Smooth muscle cell (in vitro differentiated cells): ENCODE measurements at regions not wholly inside any gene's neighbourhood (a gene's known extent, or its start where the extent isn't known, plus 50 kb on each side); places are given as distances from the start of the nearest gene placed in this dataset.

Experiments
- DNase-seq: peaks from one replicate; lab custom pipeline; 2025; ENCODE audit not compliant: unreplicated experiment; lab: John Stamatoyannopoulos, UW
- H2AFZ ChIP-seq: fragments of 200-600 bp; sonication (generic); 2 replicates; pipeline ENCODE4 v1.6.0; 2016; ENCODE audit warnings: antibody characterized with exemption, low read depth, mild to moderate bottlenecking
- H3F3A ChIP-seq: fragments of 200-600 bp; sonication (generic); 2 replicates; pipeline ENCODE4 v1.6.0; 2017; ENCODE audit warnings: antibody characterized with exemption, low read depth
- H3K27ac ChIP-seq: fragments of 200-600 bp; sonication (generic); 2 replicates; pipeline ENCODE4 v1.5.1; 2016; ENCODE audit warnings: low read depth, mild to moderate bottlenecking
- H3K27me3 ChIP-seq: fragments of 200-600 bp; sonication (generic); 2 replicates; pipeline ENCODE4 v1.6.1; 2016; ENCODE audit warnings: low read depth, mild to moderate bottlenecking
- H3K36me3 ChIP-seq: fragments of 200-600 bp; sonication (generic); 2 replicates; pipeline ENCODE4 v1.5.1; 2016; ENCODE audit warnings: low read depth
- H3K4me1 ChIP-seq: fragments of 200-600 bp; sonication (generic); 2 replicates; pipeline ENCODE4 v1.5.1; 2016; ENCODE audit warnings: low read depth
- H3K4me2 ChIP-seq: fragments of 200-600 bp; sonication (generic); 2 replicates; pipeline ENCODE4 v1.6.0; 2016; ENCODE audit warnings: mild to moderate bottlenecking
- H3K4me3 ChIP-seq: fragments of 200-600 bp; sonication (generic); 2 replicates; pipeline ENCODE4 v1.5.1; 2016; ENCODE audit warnings: mild to moderate bottlenecking
- H3K79me2 ChIP-seq: fragments of 200-600 bp; sonication (generic); 2 replicates; pipeline ENCODE4 v1.6.0; 2016; ENCODE audit warnings: low read depth, mild to moderate bottlenecking
- H3K9ac ChIP-seq: fragments of 200-600 bp; sonication (generic); 2 replicates; pipeline ENCODE4 v1.6.0; 2016; ENCODE audit warnings: low read depth
- H3K9me3 ChIP-seq: fragments of 200-600 bp; sonication (generic); replicated peaks from 2 replicates; pipeline ENCODE4 v1.5.1; 2016; ENCODE audit warnings: low read depth
- H4K20me1 ChIP-seq: fragments of 200-600 bp; sonication (generic); 2 replicates; pipeline ENCODE4 v1.6.0; 2016; ENCODE audit warnings: low read depth
- WGBS: methylation state at CpG from one replicate; pipeline ENCODE4 v1.1.7; 2016; ENCODE audit warnings: low lambda C conversion rate; 5-methylcytosine and 5-hydroxymethylcytosine counted together
- TF ChIP-seq, protein P1 (sequence below): fragments of 200-600 bp; sonication (generic); IDR thresholded peaks from 2 replicates; pipeline ENCODE4 v1.5.1; 2017; ENCODE audit warnings: borderline replicate concordance, mild to moderate bottlenecking, antibody characterized with exemption; ENCODE audit not compliant: insufficient read depth, poor library complexity, severe bottlenecking

DNA sequence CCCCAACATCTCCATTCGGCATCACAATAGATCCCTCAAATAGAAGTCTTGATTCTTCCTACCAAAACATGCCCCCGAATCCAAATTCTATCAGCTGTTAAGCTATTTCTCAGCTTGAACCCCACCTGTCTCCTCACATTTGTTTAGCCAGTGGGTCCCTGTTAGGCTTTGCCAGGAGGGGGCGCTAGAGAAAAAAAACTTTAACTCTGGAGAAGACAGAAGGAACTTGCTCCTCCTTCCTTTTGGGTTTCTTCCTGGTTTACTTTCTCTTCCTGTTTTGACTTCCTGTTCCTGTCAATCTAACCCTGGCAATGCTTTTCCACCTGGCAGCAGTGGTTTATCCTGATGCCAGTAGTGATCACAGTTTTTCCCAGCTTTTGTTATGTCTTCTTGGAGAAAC lies 95.6 kb upstream of the KCNK1 start:
- TF ChIP-seq, protein P1, sequence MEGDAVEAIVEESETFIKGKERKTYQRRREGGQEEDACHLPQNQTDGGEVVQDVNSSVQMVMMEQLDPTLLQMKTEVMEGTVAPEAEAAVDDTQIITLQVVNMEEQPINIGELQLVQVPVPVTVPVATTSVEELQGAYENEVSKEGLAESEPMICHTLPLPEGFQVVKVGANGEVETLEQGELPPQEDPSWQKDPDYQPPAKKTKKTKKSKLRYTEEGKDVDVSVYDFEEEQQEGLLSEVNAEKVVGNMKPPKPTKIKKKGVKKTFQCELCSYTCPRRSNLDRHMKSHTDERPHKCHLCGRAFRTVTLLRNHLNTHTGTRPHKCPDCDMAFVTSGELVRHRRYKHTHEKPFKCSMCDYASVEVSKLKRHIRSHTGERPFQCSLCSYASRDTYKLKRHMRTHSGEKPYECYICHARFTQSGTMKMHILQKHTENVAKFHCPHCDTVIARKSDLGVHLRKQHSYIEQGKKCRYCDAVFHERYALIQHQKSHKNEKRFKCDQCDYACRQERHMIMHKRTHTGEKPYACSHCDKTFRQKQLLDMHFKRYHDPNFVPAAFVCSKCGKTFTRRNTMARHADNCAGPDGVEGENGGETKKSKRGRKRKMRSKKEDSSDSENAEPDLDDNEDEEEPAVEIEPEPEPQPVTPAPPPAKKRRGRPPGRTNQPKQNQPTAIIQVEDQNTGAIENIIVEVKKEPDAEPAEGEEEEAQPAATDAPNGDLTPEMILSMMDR = peak; percentile 64
- Histone ChIP-seq H2AFZ (no peak overlapping the region), H3K4me1 (peaks cover 8% of the 10 kb centered on the region), H3K27ac (no peak overlapping the region), H3K36me3 (no peaks in the 10 kb centered on the region), H3K79me2 (no peaks in the 10 kb centered on the region), H3K4me2 (no peak overlapping the region), H3K4me3 (no peak overlapping the region), H3F3A (no peaks in the 10 kb centered on the region), H3K27me3 (no peaks in the 10 kb centered on the region), H3K9ac (no peak overlapping the region), H4K20me1 (no peaks in the 10 kb centered on the region), H3K9me3 (no peaks in the 10 kb centered on the region)
- WGBS = 56% methylated on average over 3 of the region's 3 CpGs
- no peak for DNase-seq

DNA sequence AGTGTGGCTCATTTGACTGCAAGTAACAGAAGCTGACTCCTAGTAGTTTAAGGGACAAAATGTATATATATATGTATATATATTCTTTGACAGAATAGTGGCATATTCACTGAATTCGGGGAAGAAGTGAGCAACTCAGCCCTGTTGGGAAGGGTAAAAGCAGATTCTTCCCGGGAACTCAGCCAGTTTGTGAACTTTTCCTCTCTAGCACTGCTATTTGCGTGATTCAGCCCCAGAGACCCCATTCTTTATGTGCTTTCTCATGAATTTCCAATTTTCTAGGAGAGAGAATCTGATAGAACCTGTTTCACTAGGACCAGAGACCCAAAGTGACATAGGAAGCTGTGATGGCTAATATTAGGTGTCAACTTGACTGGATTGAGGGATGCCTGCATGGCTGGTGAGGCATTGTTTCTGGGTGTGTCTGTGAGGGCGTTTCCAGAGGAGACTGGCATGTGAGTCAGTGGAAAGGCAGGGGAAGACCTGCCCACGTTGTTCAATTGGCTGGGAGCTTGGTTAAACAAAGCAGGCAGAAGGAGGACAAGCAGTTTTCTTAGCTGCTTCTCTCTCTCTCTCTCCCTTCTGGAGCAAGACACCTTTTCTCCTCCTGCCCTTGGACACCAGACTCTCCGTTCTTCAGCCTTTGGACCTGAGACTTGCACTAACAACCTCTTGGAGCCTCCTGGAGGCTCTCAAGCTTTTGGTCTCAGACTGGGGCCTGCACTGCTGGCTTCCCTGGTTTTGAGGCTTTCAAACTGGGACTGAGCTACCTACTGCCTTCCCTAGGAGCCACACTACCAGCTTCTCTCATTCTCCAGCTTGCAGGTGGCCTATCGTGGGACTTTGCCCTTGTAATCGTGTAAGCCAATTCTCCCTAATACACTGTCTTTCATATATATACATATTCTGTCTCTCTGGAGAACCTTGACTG lies 93.4 kb upstream of the KCNK1 start:
- no peak for DNase-seq
- Histone ChIP-seq H3K9ac (peak overlapping the region; percentile 56), H3K4me3 (no peak overlapping the region), H3K4me1 (peaks cover 11% of the 10 kb centered on the region), H3K9me3 (no peaks in the 10 kb centered on the region), H3K27ac (peak overlapping the region; percentile 71), H3K36me3 (no peaks in the 10 kb centered on the region), H3F3A (no peaks in the 10 kb centered on the region), H3K27me3 (no peaks in the 10 kb centered on the region), H2AFZ (peak overlapping the region; percentile 73), H4K20me1 (no peaks in the 10 kb centered on the region), H3K4me2 (peak overlapping the region; percentile 53), H3K79me2 (no peaks in the 10 kb centered on the region)
- TF ChIP-seq, protein P1 = no peak
- WGBS = 71% methylated on average over 8 of the region's 8 CpGs

DNA sequence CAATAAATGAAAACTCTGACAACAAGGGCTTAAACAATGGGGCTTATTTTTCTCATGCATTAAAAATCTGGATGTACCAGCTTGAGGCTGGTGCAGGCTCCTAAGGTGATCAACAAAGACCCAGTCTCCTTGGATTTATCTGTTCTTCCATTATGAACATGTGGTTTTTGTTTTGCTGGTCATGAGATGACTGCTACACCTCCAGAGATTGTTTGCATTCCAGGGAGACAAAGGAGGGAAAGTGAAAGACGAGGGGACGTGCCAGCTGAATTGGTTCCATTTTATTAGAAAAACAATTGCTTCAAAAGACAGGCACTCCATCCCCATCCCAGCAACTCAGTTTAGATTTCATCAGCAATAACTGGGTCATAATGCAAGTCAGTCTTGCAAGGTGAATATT lies 90.9 kb upstream of the KCNK1 start:
- Histone ChIP-seq H4K20me1 (no peaks in the 10 kb centered on the region), H2AFZ (no peak overlapping the region)
- 70% methylated on average over 2 of the region's 2 CpGs for WGBS

More for the DNA sequence above, 90.9 kb upstream of the KCNK1 start:
- Histone ChIP-seq H3K4me2 (no peak overlapping the region), H3K4me3 (no peak overlapping the region), H3K4me1 (peaks cover 11% of the 10 kb centered on the region), H3K36me3 (no peaks in the 10 kb centered on the region), H3F3A (no peaks in the 10 kb centered on the region), H3K9ac (no peak overlapping the region), H3K9me3 (no peaks in the 10 kb centered on the region), H3K27me3 (no peaks in the 10 kb centered on the region), H3K79me2 (no peaks in the 10 kb centered on the region), H3K27ac (no peak overlapping the region)
- DNase-seq = no peak
- TF ChIP-seq, protein P1 = no peak
